OCI-LY3 (cell line): ENCODE measurements at regions not wholly inside any gene's neighbourhood (a gene's known extent, or its start where the extent isn't known, plus 50 kb on each side); places are given as distances from the start of the nearest gene placed in this dataset.
A peak's percentile ranks its signal among the peaks of the same experiment; 100 is the strongest.

Source experiments
- H2AFZ ChIP-seq: fragments of 200-600, 300-600 bp; shearing (Covaris generic); 2 replicates; pipeline ENCODE4 v1.6.0; 2014; ENCODE audit warnings: antibody characterized with exemption, low read depth, low read length
- H3K27ac ChIP-seq: fragments of 200-600, 300-600 bp; sonication (generic); 2 replicates; pipeline ENCODE4 v1.5.1; 2014; ENCODE audit warnings: mild to moderate bottlenecking, low read length, moderate library complexity, mixed read lengths
- H3K27me3 ChIP-seq: fragments of 200-600, 300-600 bp; sonication (generic); 2 replicates; pipeline ENCODE4 v1.6.1; 2014; ENCODE audit warnings: low read depth, low read length, mixed read lengths
- H3K36me3 ChIP-seq: fragments of 200-600, 300-600 bp; sonication (generic); replicated peaks from 2 replicates; pipeline ENCODE3; 2014; ENCODE audit warnings: low read depth, low read length, mixed read lengths
- H3K4me1 ChIP-seq: fragments of 300-600, 200-600 bp; sonication (generic); 2 replicates; pipeline ENCODE4 v1.6.1; 2014; ENCODE audit warnings: low read length, mixed read lengths
- H3K4me2 ChIP-seq: fragments of 200-600, 300-600 bp; sonication (generic); 2 replicates; pipeline ENCODE4 v1.6.1; 2014; ENCODE audit warnings: low read length, mixed read lengths
- H3K4me3 ChIP-seq: fragments of 300-600, 200-600 bp; sonication (generic); 2 replicates; pipeline ENCODE4 v1.5.1; 2014; ENCODE audit warnings: antibody characterized with exemption, mild to moderate bottlenecking, low read length, moderate library complexity
- H3K79me2 ChIP-seq: fragments of 300-600, 200-600 bp; shearing (Covaris generic); 2 replicates; pipeline ENCODE4 v1.6.1; 2014; ENCODE audit warnings: mild to moderate bottlenecking, low read length, mixed read lengths
- H3K9ac ChIP-seq: fragments of 300-600, 200-600 bp; shearing (Covaris generic); 2 replicates; pipeline ENCODE4 v1.6.0; 2014; ENCODE audit warnings: mild to moderate bottlenecking, low read length, moderate library complexity
- H3K9me3 ChIP-seq: fragments of 200-600, 300-600 bp; shearing (Covaris generic); 2 replicates; pipeline ENCODE4 v1.6.1; 2014; ENCODE audit warnings: low read length, mixed read lengths; ENCODE audit not compliant: insufficient read depth
- H4K20me1 ChIP-seq: fragments of 200-600, 300-600 bp; sonication (generic); 2 replicates; pipeline ENCODE4 v1.6.1; 2016; ENCODE audit warnings: low read length, mixed read lengths; ENCODE audit not compliant: insufficient read depth
- CTCF ChIP-seq: fragments of 200-600, 300-600 bp; sonication (generic); IDR thresholded peaks from 2 replicates; pipeline ENCODE4 v1.5.1; 2014; ENCODE audit warnings: antibody characterized with exemption, low read length, low read depth
- EZH2phosphoT487 ChIP-seq: fragments of 200-600 bp; shearing (Covaris generic); IDR thresholded peaks from 2 replicates; pipeline ENCODE4 v1.6.1; 2018; ENCODE audit warnings: antibody characterized with exemption, mixed run types, low read depth

GRCh38 chr21:41068967-41069642 lies 98.9 kb upstream of the BACE2 start:
- H2AFZ ChIP-seq: peak overlapping the region; percentile 67
- H3K4me2 ChIP-seq: peak overlapping the region; percentile 62
- no peaks in the 10 kb centered on the region for H4K20me1 ChIP-seq
- no peaks in the 10 kb centered on the region for H3K36me3 ChIP-seq
- H3K27ac ChIP-seq: no peak overlapping the region
- H3K27me3 ChIP-seq: no peaks in the 10 kb centered on the region
- H3K79me2 ChIP-seq: no peaks in the 10 kb centered on the region
- H3K9ac ChIP-seq: peak overlapping the region; percentile 8; the same call in 1 of the 2 replicates
- H3K9me3 ChIP-seq: no peaks in the 10 kb centered on the region
- H3K4me3 ChIP-seq: peak overlapping the region; percentile 68
- no peak for TF ChIP-seq EZH2phosphoT487
- TF ChIP-seq CTCF: peak; percentile 76
- H3K4me1 ChIP-seq: peaks cover 8% of the 10 kb centered on the region

- Histone ChIP-seq H3K27ac (no peak overlapping the region), H3K4me1 (peaks cover 8% of the 10 kb centered on the region), H3K4me3 (no peak overlapping the region), H3K9ac (no peak overlapping the region), H3K36me3 (no peaks in the 10 kb centered on the region), H3K4me2 (no peak overlapping the region), H3K27me3 (no peaks in the 10 kb centered on the region), H2AFZ (no peak overlapping the region), H3K79me2 (no peaks in the 10 kb centered on the region), H3K9me3 (no peaks in the 10 kb centered on the region), H4K20me1 (no peaks in the 10 kb centered on the region)
- TF ChIP-seq EZH2phosphoT487: no peak
- no peak for TF ChIP-seq CTCF
Measured at GRCh38 chr21:41070284-41070683, 97.7 kb upstream of the BACE2 start.

GRCh38 chr21:41071258-41072171 lies 96.4 kb upstream of the BACE2 start:
- TF ChIP-seq CTCF (peak; percentile 37), EZH2phosphoT487 (no peak)
- H3K9ac ChIP-seq: no peak overlapping the region
- H2AFZ ChIP-seq: no peak overlapping the region
- no peak overlapping the region for H3K4me2 ChIP-seq
- no peaks in the 10 kb centered on the region for H3K36me3 ChIP-seq
- H4K20me1 ChIP-seq: no peaks in the 10 kb centered on the region
- peaks cover 8% of the 10 kb centered on the region for H3K4me1 ChIP-seq
- no peaks in the 10 kb centered on the region for H3K79me2 ChIP-seq
- H3K27ac ChIP-seq: no peak overlapping the region
- H3K27me3 ChIP-seq: no peaks in the 10 kb centered on the region
- H3K9me3 ChIP-seq: no peaks in the 10 kb centered on the region
- no peak overlapping the region for H3K4me3 ChIP-seq

- H3K9me3 ChIP-seq: no peaks in the 10 kb centered on the region
- H3K27ac ChIP-seq: no peak overlapping the region
- no peaks in the 10 kb centered on the region for H3K36me3 ChIP-seq
- H3K4me3 ChIP-seq: no peak overlapping the region
- peaks cover under 1% of the 10 kb centered on the region; the same call in 1 of the 2 replicates for H3K4me1 ChIP-seq
- no peaks in the 10 kb centered on the region for H4K20me1 ChIP-seq
- H3K9ac ChIP-seq: no peak overlapping the region
- no peak overlapping the region for H2AFZ ChIP-seq
- H3K4me2 ChIP-seq: no peak overlapping the region
- TF ChIP-seq CTCF (no peak), EZH2phosphoT487 (no peak)
- no peaks in the 10 kb centered on the region for H3K79me2 ChIP-seq
- H3K27me3 ChIP-seq: no peaks in the 10 kb centered on the region
Measured at GRCh38 chr21:41073558-41073957, 94.4 kb upstream of the BACE2 start.
